GM12891 (cell line): ENCODE measurements at regions not wholly inside any gene's neighbourhood (a gene's known extent, or its start where the extent isn't known, plus 50 kb on each side); places are given as distances from the start of the nearest gene placed in this dataset.

Experiments used
- PAX5 ChIP-seq: IDR thresholded peaks from 2 replicates; pipeline ENCODE4 v1.6.1; 2011; ENCODE audit warnings: low read length, moderate library complexity, mild to moderate bottlenecking; ENCODE audit not compliant: insufficient read depth, severe bottlenecking
- POLR2A ChIP-seq: IDR thresholded peaks from 2 replicates; pipeline ENCODE4 v1.6.1; 2011; ENCODE audit warnings: low read depth, low read length, control low read depth
- POLR2AphosphoS5 ChIP-seq: IDR thresholded peaks from 2 replicates; pipeline ENCODE4 v1.6.1; 2011; ENCODE audit warnings: low read depth, low read length, control low read depth
- SPI1 ChIP-seq: IDR thresholded peaks from 2 replicates; pipeline ENCODE4 v1.6.1; 2011; ENCODE audit warnings: low read depth, low read length, control low read depth
- TAF1 ChIP-seq: IDR thresholded peaks from 2 replicates; pipeline ENCODE4 v1.6.1; 2011; ENCODE audit warnings: low read depth, low read length, control low read depth

DNA sequence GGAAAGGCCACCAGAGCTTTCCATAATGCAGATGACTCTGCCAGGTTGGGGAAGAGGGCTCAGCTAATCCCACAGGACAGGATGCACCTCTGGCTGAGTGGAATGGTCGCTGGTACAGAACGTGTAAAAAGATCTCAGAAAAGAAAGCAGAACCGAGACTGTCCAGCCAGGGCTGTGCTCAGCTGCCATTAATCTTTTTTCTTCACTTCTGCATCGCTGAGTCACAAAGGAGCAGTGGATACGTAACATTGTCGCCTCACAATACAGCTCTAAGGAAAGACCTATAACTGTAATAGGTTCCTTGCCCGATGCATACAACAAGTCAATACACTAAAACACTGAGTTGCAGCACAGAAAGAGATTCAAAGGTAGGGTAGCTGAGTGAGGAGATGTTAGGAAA, 354.2 kb downstream of the EN1 start:
- TF ChIP-seq POLR2AphosphoS5 = no peak
- no peak for TF ChIP-seq TAF1
- TF ChIP-seq POLR2A = no peak
- TF ChIP-seq PAX5 = no peak
- no peak for TF ChIP-seq SPI1
